HG03442 (cell line): ENCODE measurements at regions not wholly inside any gene's neighbourhood (a gene's known extent, or its start where the extent isn't known, plus 50 kb on each side); places are given as distances from the start of the nearest gene placed in this dataset.
A peak's percentile ranks its signal among the peaks of the same experiment; 100 is the strongest.

Experiments used
- ATAC-seq: cut with Tn5 transposase; IDR thresholded peaks from one replicate; pipeline ENCODE4 v1.9.1; 2021; ENCODE audit warnings: mild to moderate bottlenecking, moderate library complexity; ENCODE audit not compliant: unreplicated experiment

DNA sequence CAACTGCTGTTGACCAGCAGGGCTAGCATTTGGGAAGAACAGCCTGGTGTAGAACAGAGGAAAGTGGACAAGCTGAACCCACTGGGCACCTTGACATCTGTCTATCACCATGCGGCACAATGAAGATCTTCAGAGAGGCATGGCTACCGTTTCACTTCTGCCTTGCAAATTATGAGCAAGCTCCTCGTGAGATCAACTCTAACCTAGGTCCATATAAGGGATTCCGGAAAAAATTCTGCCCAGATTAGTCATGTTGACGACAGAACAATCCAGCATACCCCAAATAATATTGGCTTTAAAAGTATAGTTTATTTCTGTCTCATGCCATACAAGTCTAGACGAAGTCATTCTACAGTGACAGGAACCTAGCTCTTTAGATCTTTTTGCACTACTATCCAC is 91.6 kb upstream of the ATF7IP start:
- ATAC-seq: peak; percentile 38

DNA sequence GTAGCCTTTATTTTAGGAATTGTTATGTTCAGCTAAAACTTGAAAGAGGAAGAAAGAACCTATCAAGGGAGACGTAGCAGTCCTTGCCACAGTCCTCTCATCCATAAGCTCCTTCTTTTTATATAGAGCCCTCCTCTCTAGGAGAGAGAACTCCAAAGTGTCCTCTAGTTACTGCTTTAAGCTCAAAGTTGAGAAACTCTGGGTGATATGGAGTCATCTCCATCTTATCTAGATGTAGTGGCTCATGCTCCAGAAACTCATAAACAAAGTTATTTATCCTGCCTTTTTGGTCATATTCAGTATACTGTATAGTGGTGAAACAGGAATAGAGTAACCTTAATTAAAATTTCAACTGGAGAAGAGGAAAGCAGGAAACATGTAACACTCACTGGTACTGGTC is 90.4 kb upstream of the ATF7IP start:
- no peak for ATAC-seq

DNA sequence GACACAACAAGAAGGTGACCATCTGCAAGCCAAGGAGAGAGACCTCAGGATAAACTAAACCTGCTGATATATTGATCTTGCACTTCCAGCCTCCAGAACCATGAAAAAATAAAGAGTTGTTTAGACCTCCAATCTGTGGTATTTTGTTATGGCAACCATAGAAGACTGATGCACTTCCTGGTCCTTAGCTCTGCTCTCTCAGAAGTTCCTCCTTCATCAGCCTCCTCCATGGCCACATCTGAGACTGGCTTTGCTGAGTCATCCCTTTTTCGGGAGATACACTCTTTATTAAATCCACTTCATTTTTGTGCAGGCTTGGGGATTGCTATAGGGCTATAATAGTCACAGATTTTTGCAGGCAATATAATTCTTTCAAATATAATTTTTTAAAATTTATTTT is 89.6 kb upstream of the ATF7IP start:
- no peak for ATAC-seq

DNA sequence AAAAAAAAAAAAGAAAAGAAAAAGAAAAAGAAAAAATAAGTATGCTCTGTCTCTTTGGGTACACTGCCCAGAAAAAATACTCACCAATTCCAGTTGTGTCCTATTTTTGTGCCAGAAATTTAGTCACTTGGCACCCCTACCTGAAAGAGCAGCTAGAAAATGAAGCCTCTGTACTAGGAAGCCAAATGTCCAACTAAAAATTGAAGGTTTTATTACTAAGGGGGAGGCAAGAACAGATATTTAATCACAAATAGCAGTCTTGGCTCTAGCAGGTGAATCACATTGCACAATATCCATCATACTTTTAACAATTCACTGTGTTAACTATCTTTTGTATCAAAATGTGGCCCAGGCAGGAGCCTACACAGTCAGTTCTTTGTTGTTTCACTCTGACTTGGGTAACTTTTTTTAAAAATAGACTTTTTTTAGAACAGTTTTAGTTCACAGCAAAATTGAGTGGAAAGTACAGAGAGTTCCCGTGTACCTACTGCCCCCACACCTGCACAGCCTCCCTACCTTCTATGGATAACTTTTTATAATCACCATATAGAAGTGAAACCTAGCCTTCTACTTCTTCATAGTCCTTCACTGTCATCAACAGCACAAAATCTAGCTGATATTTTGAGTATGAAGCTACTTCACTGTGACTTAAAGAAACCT is 87.1 kb upstream of the ATF7IP start:
- no peak for ATAC-seq

DNA sequence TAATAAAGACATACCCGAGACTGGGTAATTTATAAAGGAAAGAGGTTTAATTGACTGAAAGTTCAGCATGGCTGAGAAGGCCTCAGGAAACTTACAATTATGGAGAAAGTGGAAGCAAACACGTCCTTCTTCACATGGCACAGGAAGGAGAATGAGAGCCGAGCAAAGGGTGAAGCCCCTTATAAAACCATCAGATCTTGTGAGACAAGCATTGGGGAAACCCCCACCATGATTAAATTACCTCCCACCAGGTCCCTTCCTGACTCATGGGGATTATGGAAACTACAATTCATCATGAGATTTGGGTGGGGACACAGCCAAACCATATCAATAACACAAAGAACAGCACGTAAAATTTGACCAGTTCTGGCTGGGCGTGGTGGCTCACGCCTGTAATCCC is 85.6 kb upstream of the ATF7IP start:
- ATAC-seq: no peak

DNA sequence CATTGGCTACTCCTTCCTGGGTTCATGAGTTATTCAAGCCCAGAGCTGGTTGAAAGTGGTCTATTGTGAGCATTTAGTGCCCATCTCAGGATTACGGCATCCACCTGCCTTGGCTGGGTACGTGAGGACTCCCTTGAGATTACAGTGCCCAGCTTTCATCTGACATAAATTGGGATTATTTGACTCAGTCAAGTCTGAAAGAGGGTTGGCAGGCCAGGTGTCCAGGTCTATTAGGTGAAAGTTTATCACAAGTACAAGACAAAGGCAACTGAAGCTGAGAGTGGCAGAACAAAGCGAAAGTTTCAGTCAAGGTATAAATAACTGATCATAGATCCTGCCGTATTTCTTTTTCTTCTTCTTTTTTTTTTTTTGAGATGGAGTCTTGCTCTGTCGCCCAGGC is 84.6 kb upstream of the ATF7IP start:
- ATAC-seq: peak; percentile 48

DNA sequence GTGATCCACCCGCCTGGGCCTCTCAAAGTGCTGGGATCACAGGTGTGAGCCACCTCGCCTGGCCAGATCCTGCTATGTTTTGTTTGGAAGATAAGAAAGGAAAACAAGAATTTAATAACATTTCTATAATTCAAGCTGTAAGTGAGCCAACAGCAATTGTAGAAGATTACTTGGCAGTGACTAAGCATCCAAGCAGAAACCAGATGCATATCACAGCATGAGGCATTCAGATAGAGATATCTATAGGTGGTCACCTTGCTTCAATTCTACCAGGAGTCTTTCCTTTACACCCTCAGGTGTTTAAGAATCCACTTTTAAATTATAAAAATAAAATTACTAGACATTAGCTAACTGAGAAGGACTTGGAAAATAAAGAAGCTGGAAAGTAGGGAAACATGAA is 83.9 kb upstream of the ATF7IP start:
- ATAC-seq: no peak

DNA sequence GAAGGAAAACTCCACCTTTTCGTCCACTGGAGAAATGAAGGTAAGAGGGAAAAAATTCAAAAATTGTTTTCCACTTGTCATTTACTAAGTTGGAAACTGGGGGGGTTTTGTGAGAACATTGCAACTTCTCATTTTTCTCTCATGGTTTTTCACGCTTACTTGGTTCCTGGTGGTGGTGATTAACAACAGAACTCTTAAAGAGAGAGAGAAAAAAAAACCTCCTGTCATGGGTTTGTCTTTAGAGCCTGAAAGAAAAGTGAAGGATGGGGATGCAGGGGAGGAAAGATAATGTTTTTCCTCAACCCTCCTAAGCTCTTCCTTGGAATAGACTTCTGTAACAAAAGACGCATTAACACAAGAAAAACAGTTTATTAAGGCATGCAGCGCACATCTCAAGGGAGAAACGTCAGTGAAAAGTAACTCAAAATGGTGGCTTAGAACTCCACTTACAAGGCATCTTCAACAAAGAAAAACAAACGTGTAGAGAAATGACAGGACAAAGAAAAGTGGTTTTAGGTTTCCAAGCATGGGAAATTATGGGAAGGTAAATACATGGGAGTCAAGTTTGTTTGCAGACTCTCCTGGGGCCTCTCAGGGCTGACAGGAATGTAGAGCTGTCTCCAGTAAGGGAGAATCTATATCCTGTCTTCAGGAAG is 81.9 kb upstream of the ATF7IP start:
- ATAC-seq: peak; percentile 13

DNA sequence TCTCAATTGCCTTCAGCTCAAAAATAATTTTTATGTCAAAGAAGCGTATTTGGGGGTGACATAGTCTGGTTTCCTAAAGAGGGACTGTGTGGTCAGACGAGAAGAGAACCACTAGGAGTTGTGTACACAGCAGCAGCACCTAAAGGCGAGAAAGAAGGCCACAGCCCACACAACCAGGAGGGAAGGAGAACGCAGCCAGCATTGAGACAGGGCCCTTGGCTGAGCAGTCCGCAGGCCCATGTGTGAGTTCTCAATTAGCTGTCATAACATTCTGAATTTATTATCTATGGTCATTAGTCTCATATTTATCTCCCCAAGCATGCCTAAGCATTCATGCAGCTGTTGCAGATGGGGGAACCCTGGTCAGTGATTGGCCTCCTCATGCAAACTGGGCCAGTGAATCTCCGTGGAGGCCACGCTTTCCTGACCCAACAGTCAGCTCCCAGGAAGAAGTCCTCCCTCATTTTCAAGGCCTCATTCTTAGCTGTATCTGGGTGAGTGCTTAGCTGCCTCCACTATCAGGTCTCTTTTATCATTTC is 81.2 kb upstream of the ATF7IP start:
- ATAC-seq: peak; percentile 67

DNA sequence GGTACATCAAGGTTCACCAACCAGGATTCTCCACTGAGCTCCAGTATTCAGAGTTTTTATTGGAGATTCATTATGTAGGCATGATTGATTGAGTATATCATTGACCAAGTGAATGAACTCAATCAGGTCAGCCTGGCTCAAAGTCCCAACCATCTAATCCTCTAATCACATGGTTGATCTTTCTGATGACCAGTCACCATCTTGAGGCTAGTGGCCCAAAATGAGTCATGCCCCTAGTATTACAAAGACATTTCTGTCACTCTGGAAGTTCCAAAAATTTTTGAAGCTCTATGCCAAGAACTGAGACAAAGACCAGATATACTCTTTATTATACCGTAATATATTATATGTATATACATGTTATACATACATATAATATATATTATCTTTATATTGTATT is 75.9 kb upstream of the ATF7IP start:
- no peak for ATAC-seq

DNA sequence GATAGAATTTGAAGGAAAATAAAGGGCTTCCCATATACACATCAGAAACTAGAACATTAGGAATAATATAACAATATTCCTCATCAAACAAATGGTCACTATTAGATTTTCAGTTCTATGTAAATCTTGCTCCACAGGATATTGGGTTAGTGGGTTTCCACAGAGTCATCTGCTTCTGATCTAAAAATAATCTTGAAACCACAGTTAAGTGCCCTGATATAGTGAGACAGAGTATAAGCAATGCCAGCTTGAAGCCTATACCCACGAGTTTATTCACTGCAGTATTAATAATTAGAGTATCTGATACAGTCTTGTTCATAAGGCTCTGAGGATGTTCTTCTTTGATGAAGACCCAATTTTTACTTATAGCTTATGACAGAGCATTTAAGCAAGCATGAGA is 74.5 kb upstream of the ATF7IP start:
- no peak for ATAC-seq

DNA sequence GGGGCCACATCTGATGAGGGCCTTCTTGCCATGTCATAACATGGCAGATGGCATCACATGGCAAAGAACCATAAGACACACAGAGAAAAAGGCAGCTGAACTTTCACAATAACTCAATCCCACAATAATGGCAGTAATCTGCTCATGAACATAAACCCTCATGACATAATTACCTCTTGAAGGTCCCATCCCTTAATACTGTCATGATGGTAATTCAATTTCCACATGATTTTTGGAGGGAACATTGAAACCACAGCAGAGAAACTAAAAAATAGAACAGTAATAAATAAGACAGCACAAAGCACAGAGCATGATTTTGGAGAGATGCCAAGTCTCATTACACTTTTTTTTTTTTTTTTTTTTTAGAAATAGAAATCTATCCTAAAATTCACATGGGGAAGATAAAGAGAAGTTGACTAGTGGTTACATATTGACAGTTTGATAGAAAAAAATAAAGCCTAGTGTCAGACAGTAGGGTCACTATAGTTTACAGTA is 61.8 kb upstream of the ATF7IP start:
- no peak for ATAC-seq

DNA sequence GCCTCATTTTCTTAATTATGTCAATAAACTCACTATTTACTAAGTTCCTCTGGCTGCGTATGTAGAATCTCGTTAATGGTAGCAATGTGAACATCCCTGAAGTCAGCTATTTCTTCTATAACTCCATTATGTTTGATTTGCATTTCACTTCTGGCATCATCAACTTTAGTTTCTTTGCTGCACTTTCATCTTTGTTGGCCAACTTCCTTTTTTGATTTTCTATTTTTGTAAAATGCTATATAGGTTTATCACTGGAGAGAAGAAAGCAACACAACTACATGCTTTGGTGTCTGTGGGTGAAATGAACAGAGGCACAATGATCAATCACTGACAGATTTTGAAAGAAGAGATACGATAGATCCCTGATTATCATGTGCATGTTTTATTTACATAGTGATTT is 58.5 kb upstream of the ATF7IP start:
- ATAC-seq: no peak

DNA sequence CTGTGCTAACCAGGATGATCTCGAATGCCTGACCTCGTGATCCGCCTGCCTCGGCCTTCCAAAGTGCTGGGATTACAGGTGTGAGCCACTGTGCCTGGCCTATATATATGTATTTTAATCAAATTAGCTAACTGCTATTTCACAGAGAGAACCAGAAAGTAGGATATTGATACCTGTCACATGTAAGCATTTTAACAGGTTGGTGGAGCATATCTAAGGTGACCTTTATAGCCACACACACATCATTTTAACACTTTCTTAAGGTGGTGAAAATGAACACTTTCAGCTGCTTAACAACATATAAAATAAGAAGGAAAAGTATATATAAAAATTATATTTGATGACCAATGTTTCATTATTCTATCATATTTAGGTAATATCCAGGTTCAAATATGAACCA is 57.0 kb upstream of the ATF7IP start:
- no peak for ATAC-seq

DNA sequence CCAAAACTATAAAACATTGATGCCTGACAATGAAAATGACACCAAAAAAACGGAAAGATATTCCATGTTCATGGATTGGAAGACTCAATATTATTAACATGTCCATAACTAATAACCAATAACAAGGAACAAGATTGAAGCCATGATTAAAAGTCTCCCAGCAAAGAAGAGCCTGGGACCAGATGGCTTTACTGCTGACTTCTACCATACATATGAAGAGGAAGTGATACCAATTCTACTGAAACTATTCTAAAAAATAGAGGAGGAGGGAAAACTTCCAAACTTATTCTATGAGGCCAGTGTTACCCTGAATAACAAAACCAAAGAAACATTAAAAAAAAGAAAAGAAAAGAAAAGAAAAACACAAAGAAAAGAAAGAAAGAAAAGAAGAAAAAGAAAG is 54.6 kb upstream of the ATF7IP start:
- no peak for ATAC-seq

DNA sequence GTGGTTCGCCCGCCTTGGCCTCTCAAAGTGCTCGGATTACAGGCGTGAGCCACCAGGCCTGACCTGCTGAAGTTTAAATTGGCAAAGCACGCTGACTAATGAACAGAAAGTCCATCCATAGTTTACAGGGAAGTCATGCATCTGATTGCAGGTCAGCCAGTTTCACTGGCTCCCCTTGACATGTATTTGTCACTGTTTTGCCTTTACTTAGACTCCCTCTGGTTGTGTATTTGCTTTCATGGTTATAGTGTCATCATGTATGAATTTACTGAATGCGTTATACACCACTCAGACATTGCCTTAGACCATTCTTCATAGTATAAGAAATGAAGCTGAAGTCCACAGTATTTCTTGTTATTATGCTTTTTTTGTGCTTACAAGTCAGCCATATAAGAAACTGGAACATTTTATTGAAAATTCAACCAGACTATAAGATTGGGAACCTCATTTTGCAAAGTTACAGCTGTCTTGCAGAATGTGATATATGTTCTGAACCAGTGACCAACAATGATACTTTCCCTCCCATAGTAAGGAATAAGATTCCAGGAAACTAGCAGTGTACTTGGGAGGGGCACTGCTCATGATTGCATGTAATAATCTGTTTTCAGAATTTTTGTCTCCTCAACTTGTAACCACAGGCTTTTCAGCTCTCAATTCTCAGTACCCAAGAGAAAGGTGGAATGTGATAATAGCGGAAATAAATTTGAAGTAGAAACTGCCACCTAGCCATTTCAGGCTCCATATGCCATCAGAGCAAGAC is 51.9 kb upstream of the ATF7IP start:
- ATAC-seq: no peak

DNA sequence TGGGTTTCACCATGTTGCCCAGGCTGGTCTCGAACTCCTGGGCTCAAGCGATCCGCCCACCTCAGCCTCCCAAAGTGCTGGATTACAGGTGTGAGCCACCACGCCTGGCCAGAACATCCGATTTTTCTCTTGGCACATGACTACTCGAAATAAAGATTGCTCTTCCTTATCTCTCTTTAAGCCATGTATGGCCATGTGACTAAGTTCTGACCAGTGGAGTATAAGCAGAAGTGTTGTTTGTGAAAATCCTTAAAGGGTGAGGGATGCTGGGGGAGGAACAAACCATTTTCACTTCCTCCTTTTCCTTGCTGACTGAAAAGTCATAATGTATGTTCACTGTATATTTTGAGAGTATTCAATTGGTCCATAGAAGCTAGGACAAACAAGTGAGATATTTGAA is 50.7 kb upstream of the ATF7IP start:
- ATAC-seq: no peak

DNA sequence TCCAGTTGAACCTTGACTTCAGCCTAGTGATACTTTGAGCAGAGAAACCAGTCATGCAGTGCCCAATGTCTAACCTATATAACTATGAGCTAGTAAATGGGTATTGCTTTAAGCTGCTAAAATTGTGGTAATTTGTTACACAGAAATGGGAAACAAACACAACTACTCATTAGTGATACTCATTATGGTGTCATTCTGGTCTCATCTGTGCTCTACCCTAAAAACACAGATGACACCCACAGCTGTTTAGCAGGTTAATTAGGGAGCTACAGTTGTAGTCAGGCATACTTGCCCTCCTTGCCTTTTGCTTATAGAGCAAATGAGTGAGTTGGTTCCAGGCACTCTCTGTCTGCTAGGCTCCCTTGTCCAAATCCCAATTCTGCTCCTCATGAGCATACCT is 50.0 kb upstream of the ATF7IP start:
- no peak for ATAC-seq
